ELF-1 (cell line): ENCODE measurements at regions not wholly inside any gene's neighbourhood (a gene's known extent, or its start where the extent isn't known, plus 50 kb on each side); places are given as distances from the start of the nearest gene placed in this dataset.
"Not testable (repeated sequence)": the region's sequence is repeated elsewhere in the genome, so short reads cannot be mapped to it uniquely, and the experiment has no call there.

Source experiments
- DNase-seq: peaks from one replicate; pipeline ENCODE4 v3.0.0-alpha.2; 2016; ENCODE audit warnings: low read depth, low spot score

DNA sequence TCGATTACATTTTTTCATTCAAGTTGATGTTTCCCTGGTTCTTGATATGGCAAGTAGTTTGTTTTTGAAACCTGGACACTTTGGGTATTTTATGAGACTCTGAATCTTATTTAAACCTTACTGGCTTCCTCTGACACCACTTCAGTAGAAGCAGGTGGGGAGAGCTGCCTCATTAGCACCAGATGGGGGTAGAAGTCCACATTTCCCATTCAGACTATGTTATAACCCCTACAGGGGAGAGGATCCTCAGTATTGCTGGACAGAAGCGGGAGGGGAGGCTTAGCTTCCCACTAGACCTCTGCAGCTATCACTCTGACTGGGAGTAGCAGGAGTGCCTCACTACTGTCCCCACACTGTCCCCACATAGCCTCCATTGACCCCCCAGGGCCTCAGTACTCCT lies 145.3 kb upstream of the SLC35G4 start:
- no peak for DNase-seq

DNA sequence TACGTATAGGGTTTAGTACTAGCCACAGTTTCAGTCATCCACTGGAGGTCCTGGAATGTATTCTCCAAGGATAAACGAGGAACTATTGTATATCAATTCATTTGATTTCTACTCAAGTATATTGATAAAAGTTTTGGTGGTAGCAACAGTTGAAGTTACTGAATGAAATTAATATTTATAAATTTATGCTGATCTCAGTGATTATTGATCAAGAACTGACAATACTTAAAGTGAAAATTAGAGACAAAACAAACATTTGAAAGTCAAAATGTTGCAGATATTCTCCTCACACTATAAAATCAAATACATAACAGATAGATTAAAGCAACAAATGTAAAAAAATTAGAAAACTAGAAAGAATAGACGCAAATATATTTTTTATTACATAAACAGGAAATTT lies 150.9 kb upstream of the SLC35G4 start:
- DNase-seq = no peak

DNA sequence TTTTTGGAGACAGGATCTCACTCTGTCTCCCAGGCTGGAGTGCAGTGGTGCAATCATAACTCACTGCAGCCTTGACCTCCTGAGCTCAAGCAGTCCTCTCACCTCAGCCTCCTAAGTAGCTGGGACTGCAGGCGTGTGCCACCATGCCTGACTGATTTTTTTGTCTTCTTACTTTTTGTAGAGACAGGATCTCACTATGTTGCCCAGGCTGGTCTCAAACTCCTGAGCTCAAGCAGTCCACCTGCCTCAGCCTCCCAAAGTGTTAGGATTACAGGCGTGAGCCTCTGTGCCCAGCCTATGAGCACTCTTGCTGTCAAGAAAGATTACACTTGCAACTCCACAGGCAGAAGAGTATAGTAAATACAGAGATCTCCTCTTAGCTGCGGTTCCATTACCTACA lies 151.5 kb upstream of the SLC35G4 start:
- DNase-seq = not testable (repeated sequence)

DNA sequence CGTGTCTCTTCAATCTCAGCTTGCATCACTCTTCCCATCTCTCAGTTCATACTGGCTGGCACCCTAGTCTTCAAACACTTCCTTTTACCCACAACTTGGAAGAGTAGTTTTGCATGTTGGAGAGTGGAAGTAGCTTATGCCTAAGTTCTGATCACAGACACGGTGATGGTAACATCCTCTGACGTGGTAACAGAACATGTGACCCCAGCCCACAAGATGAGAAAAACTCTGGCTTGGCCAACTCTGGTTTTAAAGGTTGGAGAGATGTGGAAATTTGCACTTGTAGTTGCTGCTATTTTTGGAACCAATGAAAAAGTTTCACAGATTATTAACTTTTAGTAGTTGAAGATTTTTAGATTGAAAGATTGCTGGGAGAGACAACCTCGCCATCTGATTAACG lies 155.4 kb upstream of the SLC35G4 start:
- no peak for DNase-seq

DNA sequence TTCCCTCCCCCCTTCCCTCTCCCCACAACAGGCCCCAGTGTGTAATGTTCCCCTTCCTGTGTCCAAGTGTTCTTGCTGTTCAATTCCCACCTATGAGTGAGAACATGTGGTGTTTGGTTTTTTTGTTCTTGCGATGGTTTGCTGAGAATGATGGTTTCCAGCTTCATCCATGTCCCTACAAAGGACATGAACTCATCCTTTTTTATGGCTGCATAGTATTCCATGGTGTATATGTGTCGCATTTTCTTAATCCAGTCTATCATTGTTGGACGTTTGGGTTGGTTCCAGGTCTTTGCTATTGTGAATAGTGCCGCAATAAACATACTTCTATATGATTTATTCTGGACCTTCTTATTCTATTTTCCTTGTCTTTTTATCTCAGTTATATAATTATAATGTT lies 165.2 kb upstream of the SLC35G4 start:
- not testable (repeated sequence) for DNase-seq

DNA sequence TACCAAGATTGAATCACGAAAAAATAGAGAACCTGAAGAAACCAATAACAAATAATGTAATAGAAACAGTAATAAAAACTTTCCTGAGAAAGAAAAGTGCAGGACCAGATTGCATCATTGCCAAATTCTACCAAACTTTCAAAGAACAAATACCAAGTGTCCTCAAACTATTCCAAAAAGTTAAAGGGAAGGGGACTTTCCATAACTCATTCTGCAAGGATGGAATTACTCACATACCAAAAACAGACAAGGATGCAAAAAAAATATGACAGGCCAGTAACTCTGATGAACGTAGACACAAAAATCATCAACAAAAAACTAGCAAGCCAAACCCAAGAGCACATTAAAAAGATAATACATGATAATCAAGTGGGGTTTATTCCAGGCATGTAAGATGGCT lies 172.3 kb upstream of the SLC35G4 start:
- DNase-seq = no peak

DNA sequence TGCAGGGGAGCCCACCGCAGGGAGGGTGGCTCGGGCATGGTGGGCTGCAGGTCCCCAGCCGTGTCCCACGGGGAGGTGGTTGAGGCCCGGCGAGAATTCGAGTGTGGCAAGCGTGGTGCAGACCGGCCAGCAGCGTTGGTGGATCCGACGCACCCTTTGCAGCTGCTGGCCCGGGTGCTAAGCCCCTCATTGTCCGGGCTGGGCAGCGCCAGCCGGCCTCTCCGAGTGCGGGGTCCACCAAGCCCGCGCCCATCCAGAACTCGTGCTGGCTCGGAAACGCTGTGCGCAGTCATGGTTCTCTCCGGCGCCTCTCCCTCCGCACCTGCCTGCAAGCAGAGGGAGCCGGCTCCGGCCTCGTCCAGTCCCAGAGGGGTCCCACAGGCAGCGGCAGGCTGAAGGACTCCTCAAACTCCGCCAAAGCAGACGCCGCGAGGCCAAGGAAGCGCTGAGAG lies 177.0 kb upstream of the SLC35G4 start:
- DNase-seq = no peak

DNA sequence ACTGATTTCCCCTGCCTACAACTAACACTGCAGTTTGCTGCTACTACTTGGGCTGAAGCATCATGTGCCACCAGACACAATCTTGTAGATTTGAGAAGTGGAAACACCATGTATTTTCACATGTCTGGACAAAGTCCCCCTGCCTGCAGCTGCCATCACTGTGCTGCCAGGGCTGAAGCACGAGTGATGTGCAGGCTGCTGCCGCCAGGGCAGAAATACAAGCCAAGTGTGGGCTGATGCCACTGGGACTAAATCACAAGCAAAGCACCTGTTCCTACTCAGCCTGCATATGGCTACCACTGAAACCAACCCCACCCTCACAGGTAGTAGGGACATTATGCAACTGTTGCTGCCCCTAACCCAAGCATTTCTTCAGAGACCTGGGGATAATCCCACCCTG lies 179.5 kb upstream of the SLC35G4 start:
- DNase-seq = no peak

DNA sequence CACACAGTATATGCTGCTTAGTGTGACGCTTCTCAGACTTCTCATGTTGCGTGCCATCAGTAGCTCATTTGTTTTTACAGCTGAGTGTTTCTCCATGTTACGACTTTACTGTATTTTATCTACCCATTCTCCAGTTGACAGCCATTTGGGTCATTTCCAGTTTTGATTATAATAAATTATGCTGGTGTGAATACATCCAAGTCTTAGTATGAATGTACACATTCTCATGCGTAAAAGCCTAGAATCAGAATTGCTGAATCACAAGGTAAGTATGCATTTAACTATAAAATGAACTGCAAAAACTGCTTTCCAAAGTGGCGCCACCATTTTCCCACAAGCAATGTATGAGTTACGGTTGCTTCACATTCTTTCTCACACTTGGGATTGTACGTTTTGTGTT lies 184.2 kb upstream of the SLC35G4 start:
- DNase-seq = no peak

DNA sequence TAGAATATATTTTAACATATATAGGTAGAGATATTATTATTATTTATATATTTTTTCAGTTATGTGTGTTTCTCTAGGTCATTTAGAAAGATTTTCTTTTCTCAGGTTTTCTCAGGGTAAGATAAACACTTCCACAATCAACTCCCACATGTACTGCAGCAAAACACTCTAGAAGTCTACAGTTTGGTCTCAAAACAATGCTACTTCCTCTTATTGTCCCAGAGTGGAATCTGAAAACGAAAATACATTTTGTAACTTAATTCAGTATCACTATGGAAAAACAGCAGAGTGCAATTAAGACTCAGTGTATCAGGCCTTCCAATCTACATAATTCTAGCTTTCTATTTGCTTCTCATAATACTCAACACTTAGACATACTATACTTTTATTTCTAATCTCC lies 190.1 kb upstream of the SLC35G4 start:
- DNase-seq = no peak

DNA sequence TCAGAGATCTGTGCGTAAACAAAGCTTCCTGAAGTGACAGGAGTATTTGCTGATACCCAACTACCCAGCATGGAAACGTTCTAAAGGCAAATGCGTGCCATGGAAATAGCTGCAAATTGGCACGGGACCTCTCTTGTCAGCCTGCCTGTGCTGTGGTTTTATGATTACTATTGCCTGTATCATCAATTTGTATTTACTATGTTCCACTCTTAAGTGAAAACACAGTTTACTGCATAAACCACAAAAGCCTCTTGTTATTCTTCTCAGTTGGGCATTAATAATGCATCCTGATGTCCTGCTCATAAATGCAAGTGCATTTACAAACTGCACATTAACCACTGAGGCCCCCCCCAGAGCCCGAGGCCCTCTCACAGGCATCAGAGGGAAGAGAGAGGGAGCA lies 196.6 kb upstream of the SLC35G4 start:
- no peak for DNase-seq

DNA sequence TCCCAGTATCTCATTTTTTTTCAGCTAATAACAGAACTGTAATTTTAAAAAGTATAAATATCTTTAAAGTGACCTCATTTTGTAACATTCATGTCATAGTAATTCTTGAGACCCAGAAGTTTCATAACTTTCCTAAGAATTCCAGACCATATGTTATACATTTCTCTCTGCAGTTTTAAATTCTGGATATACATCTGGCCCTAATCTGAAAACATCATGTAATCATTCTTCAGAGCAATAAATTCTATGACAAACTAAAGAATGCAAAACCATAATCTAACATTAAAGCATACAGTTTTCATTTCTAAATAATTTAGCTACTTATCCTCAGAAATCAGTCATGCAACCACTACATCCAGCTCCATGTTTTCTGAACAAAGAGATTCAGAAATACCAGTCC lies 198.3 kb upstream of the SLC35G4 start:
- no peak for DNase-seq

DNA sequence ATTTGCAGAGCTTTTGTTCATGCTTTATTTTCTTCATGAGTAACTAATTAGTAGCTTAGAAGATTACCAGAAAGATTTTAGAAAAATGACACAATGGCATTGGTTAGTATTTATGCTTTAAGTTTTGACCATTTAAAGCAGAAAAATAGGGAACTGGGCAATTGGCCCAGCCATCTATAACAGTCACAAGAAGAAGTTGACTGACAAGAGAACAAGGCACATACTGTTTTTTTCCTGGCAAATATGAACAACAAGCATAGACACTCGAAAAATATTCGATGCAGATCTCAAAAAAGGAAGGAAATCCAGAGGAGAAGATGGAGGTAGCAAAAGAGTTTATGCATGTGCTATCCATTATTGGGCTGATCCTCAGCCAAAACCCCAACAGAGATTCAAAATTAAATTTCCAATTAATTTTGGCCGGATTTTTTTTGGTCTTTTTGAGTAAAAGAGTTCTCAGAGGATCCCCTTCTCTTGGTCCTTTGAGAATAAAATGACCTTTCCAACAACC lies 200.8 kb upstream of the SLC35G4 start:
- DNase-seq = no peak

DNA sequence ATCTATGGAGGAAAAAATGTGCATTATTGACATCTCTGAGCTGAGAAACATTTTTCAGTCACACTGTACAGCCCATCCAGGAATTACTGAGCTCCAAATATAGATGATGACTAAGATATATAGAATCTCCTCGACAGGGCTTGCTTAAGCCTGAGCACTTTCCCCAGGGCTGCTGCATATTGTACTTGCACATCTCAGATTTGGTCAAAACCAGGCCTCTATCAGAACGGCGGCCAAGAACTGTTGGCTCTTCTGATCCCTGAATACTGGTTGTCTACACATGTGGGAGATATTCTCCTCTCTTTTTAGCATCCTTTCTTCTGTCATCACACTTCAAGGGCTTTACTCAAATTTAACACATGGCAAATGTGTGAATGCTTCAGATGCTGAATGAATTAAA lies 201.5 kb upstream of the SLC35G4 start:
- no peak for DNase-seq

DNA sequence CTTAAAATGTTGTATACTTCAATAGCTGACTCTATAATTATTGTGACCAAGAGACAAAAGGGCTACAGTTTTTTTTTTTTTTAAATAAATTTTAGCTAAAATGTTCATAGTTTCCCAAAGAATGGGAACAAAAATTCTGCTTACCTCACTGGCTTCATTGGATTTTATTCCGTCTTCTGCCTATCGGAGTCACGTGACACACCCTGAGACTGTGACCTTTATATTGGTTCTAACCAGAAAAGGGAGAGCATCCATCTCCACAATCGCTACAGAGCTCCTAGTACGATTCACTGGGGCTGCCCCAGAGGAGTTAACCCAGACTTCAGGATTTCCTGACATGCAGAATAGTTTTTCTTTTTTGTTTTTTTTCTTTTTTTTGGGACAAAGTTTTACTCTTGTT lies 203.6 kb upstream of the SLC35G4 start:
- DNase-seq = no peak

DNA sequence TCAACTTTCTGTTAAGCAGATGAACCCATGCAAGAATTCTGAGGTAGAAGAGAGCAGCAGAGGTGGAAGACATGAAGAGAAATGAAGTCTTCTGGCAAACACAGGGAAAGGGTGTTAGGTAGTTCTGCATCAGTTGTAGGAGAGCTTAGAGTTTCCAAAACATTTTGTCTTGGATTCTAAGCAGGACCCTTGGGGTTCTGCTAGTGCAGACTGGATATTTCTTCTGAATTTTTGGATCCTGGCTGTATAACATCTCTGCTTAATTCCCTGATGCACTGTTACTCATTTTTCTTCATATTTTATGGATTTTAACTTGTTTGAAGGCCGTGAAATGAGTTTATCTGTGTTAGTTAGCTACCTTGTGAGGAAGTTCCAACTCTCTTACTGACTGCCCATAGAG lies 208.7 kb upstream of the SLC35G4 start:
- DNase-seq = no peak

DNA sequence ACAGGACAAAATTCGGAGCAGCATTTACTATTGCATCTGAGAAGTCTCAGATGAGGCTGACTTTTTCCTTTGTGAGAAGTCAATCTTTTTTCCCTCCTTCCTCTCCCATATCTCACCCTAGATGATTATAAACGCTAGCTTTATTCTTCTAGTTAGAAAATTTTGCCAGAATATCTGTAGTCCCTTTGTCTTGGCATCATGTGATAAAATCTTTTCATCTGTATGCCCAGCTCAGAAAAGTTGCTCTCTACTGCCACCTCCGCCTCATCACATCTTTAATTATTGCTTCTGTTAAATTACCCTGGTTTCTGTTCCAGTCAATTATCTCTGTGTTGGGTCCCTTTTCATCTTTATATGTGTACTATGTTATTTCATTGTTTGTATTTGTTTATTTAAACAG lies 210.8 kb upstream of the SLC35G4 start:
- no peak for DNase-seq

DNA sequence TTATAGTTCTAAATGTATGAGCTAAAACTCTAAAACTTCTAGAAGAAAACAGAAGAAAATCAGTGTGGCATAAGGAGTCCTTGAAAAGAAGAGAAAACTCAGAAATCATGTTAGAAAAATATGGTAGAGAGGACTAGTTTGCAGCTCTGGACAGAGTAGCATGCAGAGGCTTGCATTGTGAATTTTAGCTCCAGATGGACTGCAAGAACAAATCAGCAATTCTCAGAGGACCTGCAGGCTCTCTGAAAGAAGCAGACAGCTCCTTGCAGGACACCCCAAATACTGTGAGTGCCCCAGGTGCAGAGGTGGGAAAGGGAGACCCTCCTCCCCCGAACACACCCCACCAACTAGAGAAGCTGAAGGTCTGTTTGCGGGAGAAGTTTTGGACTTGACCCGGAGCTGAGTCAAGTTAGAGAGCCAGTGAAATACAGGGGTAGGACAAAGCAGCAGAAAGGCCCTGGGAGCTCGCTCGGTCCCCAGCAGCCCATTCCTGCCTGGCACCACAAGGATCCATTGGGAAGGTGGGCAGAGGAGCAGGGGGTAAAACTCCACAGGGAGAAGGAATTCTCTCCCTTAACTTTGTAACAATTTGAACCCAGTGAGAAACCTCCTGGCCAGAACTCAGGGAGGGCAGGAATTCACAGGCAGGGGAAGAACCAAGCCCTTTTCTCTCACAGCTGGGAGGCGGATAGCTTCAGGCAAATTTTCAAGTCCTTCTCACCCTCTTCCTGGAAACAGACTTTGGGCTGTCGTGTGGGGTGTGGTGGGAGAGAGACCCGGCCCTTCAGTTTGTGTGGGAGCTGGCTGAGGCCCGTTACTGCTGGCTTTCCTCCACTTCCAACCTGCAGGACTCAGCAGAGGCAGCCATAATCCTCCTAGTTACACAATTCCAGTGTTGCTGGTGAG lies 216.2 kb upstream of the SLC35G4 start:
- peak; percentile 81 for DNase-seq

DNA sequence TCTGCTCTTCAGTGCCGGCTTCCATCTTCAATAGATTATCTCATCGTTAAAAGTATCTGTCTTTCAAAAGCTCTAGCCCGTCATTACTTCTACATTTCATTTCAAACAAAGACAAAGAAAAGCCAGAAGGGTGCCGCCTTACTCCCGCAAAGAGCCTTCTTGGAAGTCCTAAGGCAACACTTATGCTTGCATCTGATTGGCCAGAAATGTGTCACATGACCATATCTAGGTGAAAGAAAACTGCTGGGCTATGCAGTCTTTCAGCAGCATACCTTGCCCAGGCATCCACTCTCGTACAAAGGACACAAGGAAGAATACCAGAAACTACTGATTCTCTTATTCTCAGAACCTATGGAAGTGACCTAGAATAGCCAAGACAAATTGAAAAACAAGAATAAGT lies 217.1 kb upstream of the SLC35G4 start:
- DNase-seq = peak; percentile 75

DNA sequence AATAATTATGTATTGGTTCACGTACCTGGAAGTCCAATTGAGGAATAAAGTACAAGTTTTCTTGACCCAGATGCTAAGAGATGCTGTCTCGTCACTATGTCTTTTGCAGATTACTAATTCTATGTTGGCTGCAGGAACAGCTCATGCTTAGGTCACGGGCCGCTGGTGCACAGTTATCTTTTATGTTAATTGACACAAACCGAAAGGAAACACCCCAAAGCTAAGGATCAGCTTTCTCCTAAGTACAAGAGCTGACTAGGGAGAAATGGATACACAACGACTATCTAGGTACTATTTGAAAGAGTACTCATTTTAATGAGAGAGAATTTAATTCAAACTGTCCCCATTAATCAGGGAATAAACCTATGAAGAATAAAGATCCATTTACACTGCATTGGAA lies 217.7 kb upstream of the SLC35G4 start:
- no peak for DNase-seq

DNA sequence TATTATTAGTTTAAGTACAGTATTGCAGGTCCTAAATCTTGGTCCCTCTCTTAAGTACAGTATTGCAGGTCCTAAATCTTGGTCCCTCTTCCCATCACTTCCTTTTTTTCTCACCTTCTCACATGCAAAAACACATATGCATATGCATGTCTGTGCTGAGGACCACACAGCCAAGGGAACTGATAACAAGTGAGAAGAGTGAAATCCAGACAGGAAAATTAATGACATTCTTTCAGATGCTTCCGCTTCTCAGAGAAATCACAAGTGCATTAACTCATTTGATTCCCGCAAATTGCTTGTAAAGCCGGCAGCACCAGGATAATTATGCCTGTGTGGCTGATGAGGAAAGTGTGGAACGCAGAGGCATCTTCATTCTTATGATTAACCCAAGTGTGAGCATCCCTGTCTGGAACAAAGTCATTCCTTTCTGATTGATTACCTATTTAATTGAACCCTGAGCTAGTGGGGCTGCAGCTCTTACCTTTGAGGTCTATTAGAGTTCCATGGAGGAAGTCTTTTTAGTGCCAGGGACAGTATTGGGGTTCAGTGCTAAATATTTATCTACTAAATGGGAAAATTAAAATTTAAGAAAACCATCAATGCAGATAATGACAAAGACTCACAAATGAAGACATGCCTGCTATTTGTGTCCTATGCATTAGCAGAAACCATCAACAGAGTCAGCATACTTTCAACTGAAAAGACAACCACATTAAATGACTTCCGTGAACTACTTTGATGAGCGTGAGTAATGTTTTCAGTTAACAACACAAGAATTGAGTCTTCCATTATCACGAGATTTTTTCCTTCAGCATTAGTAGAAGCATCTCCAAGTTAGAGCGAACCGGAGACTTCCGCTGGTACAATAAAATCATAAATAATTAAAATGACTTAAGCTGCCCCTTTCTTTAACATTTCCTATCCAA lies 220.4 kb upstream of the SLC35G4 start:
- DNase-seq = no peak

DNA sequence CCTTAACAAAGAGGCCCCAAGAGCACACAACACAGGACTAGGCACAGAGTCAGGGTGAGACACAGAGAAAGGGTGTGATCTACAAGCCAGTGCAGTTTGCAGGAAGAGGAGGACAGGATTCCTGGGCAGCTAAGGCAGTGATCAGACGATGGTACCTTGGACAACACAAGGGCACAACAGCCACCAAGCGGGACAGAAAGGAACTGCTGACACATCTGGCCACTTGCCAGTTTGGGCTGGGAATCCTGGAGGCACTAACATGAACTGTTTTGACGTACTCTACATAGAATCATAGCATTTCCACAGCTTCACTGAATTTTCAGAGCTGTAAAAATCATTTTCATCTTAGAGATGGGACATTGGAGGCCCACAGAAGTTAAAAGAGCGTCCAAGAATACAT lies 221.5 kb upstream of the SLC35G4 start:
- DNase-seq = peak; percentile 28
